ENCODE measurements at regions not wholly inside any gene's neighbourhood (a gene's known extent, or its start where the extent isn't known, plus 50 kb on each side); places are given as distances from the start of the nearest gene placed in this dataset.

DNA sequence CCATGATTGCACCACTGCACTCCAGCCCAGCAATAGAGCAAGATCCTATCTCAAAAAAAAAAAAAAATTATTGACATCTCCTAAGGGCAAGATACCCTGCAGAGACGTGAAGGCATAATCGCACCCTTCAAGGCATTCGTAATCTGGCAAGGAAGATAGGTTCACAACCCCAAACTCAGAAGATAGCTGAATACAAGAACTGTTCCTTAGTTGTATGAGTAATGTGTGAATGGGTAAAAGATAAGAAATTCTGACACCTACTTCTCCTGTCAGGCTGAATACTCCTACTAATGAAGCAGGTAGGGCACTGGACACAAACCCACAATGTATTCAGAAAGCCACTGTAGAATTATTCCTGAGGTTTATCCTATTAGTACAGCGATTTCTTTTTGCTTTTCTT, 882.4 kb upstream of the AUTS2 start:
- ChIA-PET CTCF (no interaction called here), POLR2A (ENCODE audit: unreplicated experiment) (no interaction called here)
- intact Hi-C loops (cut with micrococcal nuclease): no loop called here
- no TSS peak for BruUV-seq (replicated peaks)
- Histone ChIP-seq H3K27me3 (ENCODE audit: low read length) (no peaks in the 10 kb centered on the region), H3K4me3 (ENCODE audit: low read length) (no peak overlapping the region), H3K9me3 (ENCODE audit: low read length) (no peaks in the 10 kb centered on the region), H3K27ac (ENCODE audit: low read length) (no peak overlapping the region), H3K4me2 (ENCODE audit: low read length) (no peak overlapping the region), H3K9ac (ENCODE audit: low read length) (no peak overlapping the region), H2AFZ (ENCODE audit: low read length) (no peak overlapping the region), H3F3A (ENCODE audit: low read length, unreplicated experiment) (no peaks in the 10 kb centered on the region), H4K20me1 (ENCODE audit: low read length) (no peaks in the 10 kb centered on the region), H3K4me1 (ENCODE audit: insufficient read depth, low read length) (no peaks in the 10 kb centered on the region), H3K36me3 (ENCODE audit: low read depth, low read length) (no peaks in the 10 kb centered on the region), H3K9me2 (replicated peaks; ENCODE audit: low read length) (no peaks in the 10 kb centered on the region), H3K79me2 (ENCODE audit: low read length) (no peaks in the 10 kb centered on the region)
- ATAC-seq (no peak), DNase-seq (no peak)
- TF ChIP-seq EZH2phosphoT487 (IDR thresholded peaks at IDR 0.05; ENCODE audit: borderline replicate concordance, low read length) (no peak), EZH2 (IDR thresholded peaks at IDR 0.05; ENCODE audit: low read length, unreplicated experiment) (no peak)
- TF ChIP-seq, protein P1, sequence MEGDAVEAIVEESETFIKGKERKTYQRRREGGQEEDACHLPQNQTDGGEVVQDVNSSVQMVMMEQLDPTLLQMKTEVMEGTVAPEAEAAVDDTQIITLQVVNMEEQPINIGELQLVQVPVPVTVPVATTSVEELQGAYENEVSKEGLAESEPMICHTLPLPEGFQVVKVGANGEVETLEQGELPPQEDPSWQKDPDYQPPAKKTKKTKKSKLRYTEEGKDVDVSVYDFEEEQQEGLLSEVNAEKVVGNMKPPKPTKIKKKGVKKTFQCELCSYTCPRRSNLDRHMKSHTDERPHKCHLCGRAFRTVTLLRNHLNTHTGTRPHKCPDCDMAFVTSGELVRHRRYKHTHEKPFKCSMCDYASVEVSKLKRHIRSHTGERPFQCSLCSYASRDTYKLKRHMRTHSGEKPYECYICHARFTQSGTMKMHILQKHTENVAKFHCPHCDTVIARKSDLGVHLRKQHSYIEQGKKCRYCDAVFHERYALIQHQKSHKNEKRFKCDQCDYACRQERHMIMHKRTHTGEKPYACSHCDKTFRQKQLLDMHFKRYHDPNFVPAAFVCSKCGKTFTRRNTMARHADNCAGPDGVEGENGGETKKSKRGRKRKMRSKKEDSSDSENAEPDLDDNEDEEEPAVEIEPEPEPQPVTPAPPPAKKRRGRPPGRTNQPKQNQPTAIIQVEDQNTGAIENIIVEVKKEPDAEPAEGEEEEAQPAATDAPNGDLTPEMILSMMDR (conservative IDR thresholded peaks at IDR 0.05; ENCODE audit: low read depth, low read length): no peak

DNA sequence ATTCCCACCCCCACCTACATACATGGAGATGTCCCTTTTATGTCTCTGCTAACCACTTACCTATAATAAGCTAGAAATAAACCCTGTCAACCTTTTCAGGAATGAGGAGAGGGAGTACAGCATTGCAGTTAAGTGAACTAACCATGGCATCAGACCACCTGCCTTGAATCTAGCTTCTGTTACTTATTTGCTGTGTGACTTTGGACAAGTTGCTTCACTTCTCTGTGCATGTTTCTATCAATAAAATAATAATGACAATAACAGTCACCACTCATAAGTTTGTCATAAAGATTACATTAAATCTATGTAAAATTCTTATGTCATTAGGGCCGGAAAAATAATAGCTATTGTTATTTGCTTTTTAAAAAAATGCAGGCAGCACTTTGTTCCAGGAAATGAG, 881.1 kb upstream of the AUTS2 start:
- no peak overlapping the region for H2AFZ ChIP-seq (ENCODE audit: low read length)
- CTCF ChIA-PET: no interaction called here
- BruUV-seq (replicated peaks): no TSS peak

DNA sequence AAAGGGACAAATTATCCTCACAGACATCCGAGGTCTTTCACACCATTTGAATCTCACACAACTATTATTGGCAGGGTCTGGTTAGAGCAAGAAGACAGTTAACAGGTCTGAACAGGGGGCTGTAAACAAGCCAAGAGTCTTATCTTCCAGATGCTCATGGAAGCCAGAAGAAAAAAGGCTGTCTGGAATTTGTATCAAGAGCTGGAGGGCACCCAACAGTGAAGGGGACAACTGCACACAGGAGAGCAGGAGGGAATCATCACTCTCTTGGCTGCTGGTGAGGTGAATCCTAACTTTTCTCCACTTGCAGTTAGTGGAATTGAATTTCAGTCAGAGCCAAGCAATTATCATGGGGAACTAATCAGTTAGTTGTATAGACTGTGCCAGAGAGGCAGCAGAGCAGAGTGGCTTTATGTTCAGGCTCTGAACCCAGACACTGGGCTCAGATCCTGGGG, 880.2 kb upstream of the AUTS2 start:
- DNase-seq: no peak
- H3K4me1 ChIP-seq (ENCODE audit: insufficient read depth, low read length): no peaks in the 10 kb centered on the region
- no peak for ATAC-seq
- H3K36me3 ChIP-seq (ENCODE audit: low read depth, low read length): no peaks in the 10 kb centered on the region
- ChIA-PET POLR2A (ENCODE audit: unreplicated experiment) (no interaction called here), CTCF (no interaction called here)
- intact Hi-C loops (cut with micrococcal nuclease): no loop called here
- TF ChIP-seq EZH2phosphoT487 (IDR thresholded peaks at IDR 0.05; ENCODE audit: borderline replicate concordance, low read length) (no peak), EZH2 (IDR thresholded peaks at IDR 0.05; ENCODE audit: low read length, unreplicated experiment) (no peak)
- TF ChIP-seq, protein P1 (conservative IDR thresholded peaks at IDR 0.05; ENCODE audit: low read depth, low read length): no peak
- H3K4me3 ChIP-seq (ENCODE audit: low read length): no peak overlapping the region
- no peak overlapping the region for H3K9ac ChIP-seq (ENCODE audit: low read length)
- no peaks in the 10 kb centered on the region for H3K27me3 ChIP-seq (ENCODE audit: low read length)
- no peaks in the 10 kb centered on the region for H3F3A ChIP-seq (ENCODE audit: low read length, unreplicated experiment)
- no peaks in the 10 kb centered on the region for H3K79me2 ChIP-seq (ENCODE audit: low read length)
- H3K4me2 ChIP-seq (ENCODE audit: low read length): no peak overlapping the region
- H3K27ac ChIP-seq (ENCODE audit: low read length): no peak overlapping the region
- H3K9me3 ChIP-seq (ENCODE audit: low read length): no peaks in the 10 kb centered on the region
- no peaks in the 10 kb centered on the region for H3K9me2 ChIP-seq (replicated peaks; ENCODE audit: low read length)
- no peaks in the 10 kb centered on the region for H4K20me1 ChIP-seq (ENCODE audit: low read length)
- H2AFZ ChIP-seq (ENCODE audit: low read length): no peak overlapping the region
- no TSS peak for BruUV-seq (replicated peaks)

More for the DNA sequence above, 881.1 kb upstream of the AUTS2 start:
- no peak overlapping the region for H3K27ac ChIP-seq (ENCODE audit: low read length)
- H3K36me3 ChIP-seq (ENCODE audit: low read depth, low read length): no peaks in the 10 kb centered on the region
- intact Hi-C loops (cut with micrococcal nuclease): no loop called here
- H3K9me3 ChIP-seq (ENCODE audit: low read length): no peaks in the 10 kb centered on the region
- H4K20me1 ChIP-seq (ENCODE audit: low read length): no peaks in the 10 kb centered on the region
- no peaks in the 10 kb centered on the region for H3K79me2 ChIP-seq (ENCODE audit: low read length)
- POLR2A ChIA-PET (ENCODE audit: unreplicated experiment): no interaction called here
- no peaks in the 10 kb centered on the region for H3F3A ChIP-seq (ENCODE audit: low read length, unreplicated experiment)
- no peaks in the 10 kb centered on the region for H3K9me2 ChIP-seq (replicated peaks; ENCODE audit: low read length)
- ATAC-seq: no peak
- H3K4me3 ChIP-seq (ENCODE audit: low read length): no peak overlapping the region
- no peak for DNase-seq
- no peaks in the 10 kb centered on the region for H3K27me3 ChIP-seq (ENCODE audit: low read length)
- H3K9ac ChIP-seq (ENCODE audit: low read length): no peak overlapping the region
- TF ChIP-seq, protein P1 (conservative IDR thresholded peaks at IDR 0.05; ENCODE audit: low read depth, low read length): no peak
- no peak for TF ChIP-seq EZH2 (IDR thresholded peaks at IDR 0.05; ENCODE audit: low read length, unreplicated experiment)
- TF ChIP-seq EZH2phosphoT487 (IDR thresholded peaks at IDR 0.05; ENCODE audit: borderline replicate concordance, low read length): no peak
- no peak overlapping the region for H3K4me2 ChIP-seq (ENCODE audit: low read length)
- H3K4me1 ChIP-seq (ENCODE audit: insufficient read depth, low read length): no peaks in the 10 kb centered on the region
